Smooth muscle cell of the brain vasculature (primary cell): ENCODE measurements at regions not wholly inside any gene's neighbourhood (a gene's known extent, or its start where the extent isn't known, plus 50 kb on each side); places are given as distances from the start of the nearest gene placed in this dataset.

Experiments used
- DNase-seq: peaks from one replicate; pipeline ENCODE4 v3.0.0-alpha.2; 2012; ENCODE audit warnings: low read depth, low spot score

- DNase-seq = no peak
These were observed 372.1 kb upstream of the SGCD start for GRCh38 chr5:155954701-155955445.

GRCh38 chr5:155957884-155958283 is 369.1 kb upstream of the SGCD start:
- DNase-seq = no peak

- no peak for DNase-seq
These were observed 367.9 kb upstream of the SGCD start for GRCh38 chr5:155959082-155959481.

GRCh38 chr5:155960177-155960576 is 366.8 kb upstream of the SGCD start:
- DNase-seq = no peak

- no peak for DNase-seq
These were observed 357.4 kb upstream of the SGCD start for GRCh38 chr5:155969537-155969936.

- DNase-seq = no peak
These were observed 352.6 kb upstream of the SGCD start for GRCh38 chr5:155974369-155974768.

GRCh38 chr5:155978850-155979249 is 348.1 kb upstream of the SGCD start:
- no peak for DNase-seq

GRCh38 chr5:155982354-155982753 is 344.6 kb upstream of the SGCD start:
- no peak for DNase-seq

- DNase-seq = no peak
These were observed 343.0 kb upstream of the SGCD start for GRCh38 chr5:155983954-155984353.

- DNase-seq = no peak
These were observed 339.6 kb upstream of the SGCD start for GRCh38 chr5:155987265-155987810.

- no peak for DNase-seq
These were observed 337.1 kb upstream of the SGCD start for GRCh38 chr5:155989879-155990278.

GRCh38 chr5:155996123-155996522 is 330.8 kb upstream of the SGCD start:
- no peak for DNase-seq

- no peak for DNase-seq
These were observed 328.7 kb upstream of the SGCD start for GRCh38 chr5:155998257-155998656.

GRCh38 chr5:156000115-156000514 is 326.8 kb upstream of the SGCD start:
- no peak for DNase-seq

- no peak for DNase-seq
These were observed 322.2 kb upstream of the SGCD start for GRCh38 chr5:156004754-156005153.

- DNase-seq = no peak
These were observed 320.8 kb upstream of the SGCD start for GRCh38 chr5:156006026-156006647.

- no peak for DNase-seq
These were observed 318.1 kb upstream of the SGCD start for GRCh38 chr5:156008844-156009243.

- no peak for DNase-seq
These were observed 317.4 kb upstream of the SGCD start for GRCh38 chr5:156009583-156009982.

- DNase-seq = no peak
These were observed 311.8 kb upstream of the SGCD start for GRCh38 chr5:156015137-156015536.

GRCh38 chr5:156019130-156019529 is 307.8 kb upstream of the SGCD start:
- no peak for DNase-seq

GRCh38 chr5:156019571-156020180 is 307.3 kb upstream of the SGCD start:
- DNase-seq = no peak

- no peak for DNase-seq
These were observed 306.3 kb upstream of the SGCD start for GRCh38 chr5:156020647-156021046.

GRCh38 chr5:156021866-156022265 is 305.1 kb upstream of the SGCD start:
- no peak for DNase-seq
